Kidney (tissue), 13 donors: ENCODE measurements at regions not wholly inside any gene's neighbourhood (a gene's known extent, or its start where the extent isn't known, plus 50 kb on each side); places are given as distances from the start of the nearest gene placed in this dataset.
A peak's percentile ranks its signal among the peaks of the same experiment; 100 is the strongest.

Experiments
- DNase-seq, 5 donors: peaks; one replicate each; pipeline ENCODE4 v3.0.0-alpha.2; 2013 to 2020
- FAIRE-seq: peaks from 2 replicates; lab custom pipeline; 2012; peaks lifted over from hg19 to GRCh38; lab: Jason Lieb, UNC
- H3K27ac ChIP-seq, 2 donors: one replicate each; pipeline ENCODE4 v1.7.0; 2013; ENCODE audit warnings: low read depth in 2 of 2, low read length in 2 of 2, inconsistent platforms in 1 of 2
- H3K27me3 ChIP-seq: one replicate; pipeline ENCODE4 v1.7.1; 2013; ENCODE audit warnings: low read length, inconsistent platforms; ENCODE audit not compliant: control insufficient read depth, insufficient read depth
- H3K36me3 ChIP-seq, 3 donors: one replicate each; pipeline versions ENCODE4 v1.7.0 to v1.7.1; 2013; ENCODE audit warnings: low read length in 3 of 3, control low read depth in 1 of 3, inconsistent platforms in 1 of 3; ENCODE audit not compliant: insufficient read depth in 3 of 3, control insufficient read depth in 2 of 3
- H3K4me1 ChIP-seq, 3 donors: one replicate each; pipeline versions ENCODE4 v1.7.0 to v1.7.1; 2013; ENCODE audit warnings: low read length in 3 of 3, inconsistent platforms in 1 of 3, low read depth in 1 of 3; ENCODE audit not compliant: control insufficient read depth in 2 of 3, insufficient read depth in 2 of 3
- H3K4me3 ChIP-seq, 3 donors: one replicate each; pipeline versions ENCODE4 v1.7.0 to v1.8.1; 2013; ENCODE audit warnings: low read length in 3 of 3, control low read depth in 1 of 3, inconsistent platforms in 1 of 3
- H3K9ac ChIP-seq, 3 donors: one replicate each; pipeline versions ENCODE4 v1.7.0 to v1.7.1; 2013; ENCODE audit warnings: low read length in 3 of 3, control low read depth in 1 of 3, inconsistent platforms in 1 of 3
- H3K9me3 ChIP-seq, 3 donors: one replicate each; pipeline versions ENCODE4 v1.7.0 to v1.7.1; 2013; ENCODE audit warnings: low read length in 3 of 3, control low read depth in 1 of 3, inconsistent platforms in 1 of 3; ENCODE audit not compliant: control insufficient read depth in 2 of 3, insufficient read depth in 1 of 3
- CTCF ChIP-seq: IDR thresholded peaks from 3 replicates; pipeline ENCODE4 v1.5.1; 2012; ENCODE audit warnings: mild to moderate bottlenecking, moderate library complexity, borderline replicate concordance; ENCODE audit not compliant: insufficient read depth; ENCODE audit errors: extremely low read depth
- intact Hi-C: fragments of 100-400 bp; cut with DNase I; formaldehyde crosslinking; loops from one replicate; pipeline ENCODE4 v1.11.1; 2022
- donor health status: control.
- donor health status: control.
- donor health status: control.
- donor health status: control.
- donor health status: control.
- donor health status: DM: yes; HTN: yes; CAD: no.
- donor health status: Normal renal cell carcinoma (clear cell type).

DNA sequence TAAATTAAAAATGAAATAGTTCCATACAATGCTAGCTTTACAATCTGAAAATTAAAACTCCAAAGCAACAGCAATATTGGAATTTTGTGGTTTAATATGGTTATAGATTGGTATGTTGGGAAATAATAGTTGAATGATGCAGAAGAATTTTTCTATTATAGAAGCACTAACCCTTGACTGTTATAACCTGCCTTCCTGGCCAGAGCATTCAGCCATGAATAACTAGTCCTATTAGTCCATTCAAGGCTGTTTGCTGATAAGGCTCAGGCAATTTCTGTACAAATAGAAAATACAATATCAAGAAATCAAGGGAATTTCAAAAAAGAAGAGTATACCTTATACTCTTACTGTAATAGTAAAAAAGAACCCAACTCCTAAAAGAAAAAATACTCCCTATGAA is 101.6 kb upstream of the SP4 start:
- FAIRE-seq (no peak), DNase-seq (no peak)
- Histone ChIP-seq H3K4me1 (no peaks in the 10 kb centered on the region), H3K4me3 (no peak overlapping the region), H3K36me3 (no peaks in the 10 kb centered on the region), H3K27me3 (no peaks in the 10 kb centered on the region), H3K27ac (no peak overlapping the region), H3K9ac (no peak overlapping the region), H3K9me3 (peaks cover 0 to 2% (median 0%) of the 10 kb centered on the region in 3 donors)
- intact Hi-C loops: no loop called here
- TF ChIP-seq CTCF: no peak

DNA sequence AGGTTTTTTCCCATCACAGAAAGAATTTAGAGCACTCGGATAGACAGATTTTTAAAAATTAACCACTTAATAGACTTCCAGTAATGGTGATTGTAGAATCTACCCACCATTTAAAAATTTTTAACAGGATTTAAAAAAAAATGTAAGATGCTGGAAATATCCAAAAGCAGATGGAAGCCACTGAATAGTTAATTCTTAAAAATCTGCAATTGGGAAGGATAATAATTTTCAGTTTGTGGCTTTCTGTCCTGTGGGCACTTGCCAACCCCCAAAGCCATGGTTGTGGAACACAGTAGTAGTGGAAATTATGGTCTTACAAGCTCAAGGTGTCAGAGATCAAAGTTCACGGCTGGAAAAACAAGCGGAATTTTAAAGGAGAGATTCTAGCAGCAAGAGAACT is 101.0 kb upstream of the SP4 start:
- no peaks in the 10 kb centered on the region for H3K27me3 ChIP-seq
- DNase-seq (peak in 1 of 5 donors; percentile 15), FAIRE-seq (no peak)
- H3K9ac ChIP-seq: no peak overlapping the region
- TF ChIP-seq CTCF: no peak
- H3K4me1 ChIP-seq: no peaks in the 10 kb centered on the region
- H3K9me3 ChIP-seq: peaks cover 0 to 2% (median 0%) of the 10 kb centered on the region in 3 donors
- intact Hi-C loops: no loop called here
- no peak overlapping the region for H3K27ac ChIP-seq
- H3K36me3 ChIP-seq: no peaks in the 10 kb centered on the region
- H3K4me3 ChIP-seq: no peak overlapping the region

GRCh38 chr7:21327422-21328409 is 100.2 kb upstream of the SP4 start:
- H3K9me3 ChIP-seq: peaks cover 0 to 2% (median 0%) of the 10 kb centered on the region in 3 donors
- H3K36me3 ChIP-seq: no peaks in the 10 kb centered on the region
- intact Hi-C loops: no loop called here
- DNase-seq: no peak
- H3K4me3 ChIP-seq: no peak overlapping the region
- TF ChIP-seq CTCF: no peak
- H3K4me1 ChIP-seq: no peaks in the 10 kb centered on the region
- no peak overlapping the region for H3K27ac ChIP-seq
- H3K27me3 ChIP-seq: no peaks in the 10 kb centered on the region
- FAIRE-seq: peak; percentile 98
- H3K9ac ChIP-seq: no peak overlapping the region
